GM12891 (cell line): ENCODE measurements at regions not wholly inside any gene's neighbourhood (a gene's known extent, or its start where the extent isn't known, plus 50 kb on each side); places are given as distances from the start of the nearest gene placed in this dataset.

ENCODE experiments used
- POLR2A ChIP-seq: IDR thresholded peaks from 2 replicates; pipeline ENCODE4 v1.6.1; 2011; ENCODE audit warnings: low read depth, low read length, control low read depth
- POLR2AphosphoS5 ChIP-seq: IDR thresholded peaks from 2 replicates; pipeline ENCODE4 v1.6.1; 2011; ENCODE audit warnings: low read depth, low read length, control low read depth
- TAF1 ChIP-seq: IDR thresholded peaks from 2 replicates; pipeline ENCODE4 v1.6.1; 2011; ENCODE audit warnings: low read depth, low read length, control low read depth

DNA sequence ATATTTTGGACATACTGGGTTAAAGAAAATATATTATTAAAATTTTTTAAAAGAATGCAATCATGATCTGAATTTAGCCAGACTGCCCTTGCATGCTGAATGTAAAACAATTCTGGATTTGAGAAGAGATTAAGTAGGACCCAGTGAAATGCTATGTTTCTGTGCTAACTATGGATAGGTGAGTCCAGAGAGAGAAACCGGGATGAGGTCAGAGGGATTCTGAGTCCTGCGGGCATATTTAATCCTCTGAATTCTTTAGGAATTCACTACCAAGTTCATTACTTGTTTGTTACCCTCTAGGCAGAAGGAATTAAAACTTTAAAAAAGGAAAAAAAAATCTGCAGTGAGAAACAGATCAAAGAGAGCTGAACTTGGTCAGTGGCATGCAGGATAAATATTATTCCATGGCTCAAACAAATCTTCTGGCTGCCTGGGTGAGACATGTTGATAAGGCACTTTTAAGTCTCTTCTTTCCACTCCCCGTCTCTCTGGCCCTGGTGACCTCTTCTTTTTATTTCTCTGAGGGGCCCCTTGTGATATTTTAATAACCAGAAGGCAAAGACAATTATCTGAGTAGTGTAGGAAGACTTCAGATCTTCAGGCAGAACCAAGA is 50.2 kb upstream of the LYZL1 start:
- TF ChIP-seq POLR2A (no peak), POLR2AphosphoS5 (no peak), TAF1 (no peak)
